Left lung (tissue), 4 donors: ENCODE measurements at regions not wholly inside any gene's neighbourhood (a gene's known extent, or its start where the extent isn't known, plus 50 kb on each side); places are given as distances from the start of the nearest gene placed in this dataset.
"Not testable (repeated sequence)": the region's sequence is repeated elsewhere in the genome, so short reads cannot be mapped to it uniquely, and the experiment has no call there.

Source experiments
- ATAC-seq: fragments of 200-7000 bp; cut with Tn5 transposase; one replicate; pipeline ENCODE4 v1.9.1; 2020; ENCODE audit warnings: moderate library complexity
- DNase-seq, 4 donors: peaks; one replicate each; pipeline ENCODE4 v3.0.0-alpha.2; 2013 to 2020
- H3K27ac ChIP-seq, 2 donors: fragments of 200-600 bp; sonication (generic) in 1 of 2; one replicate each; pipeline versions ENCODE4 v1.5.0 to v1.8.0; 2020 to 2021
- H3K27me3 ChIP-seq, 2 donors: fragments of 200-600 bp; sonication (generic) in 1 of 2; one replicate each; pipeline versions ENCODE4 v1.5.0 to v1.8.0; 2020 to 2021
- H3K36me3 ChIP-seq, 2 donors: fragments of 200-600 bp; sonication (generic) in 1 of 2; one replicate each; pipeline versions ENCODE4 v1.5.0 to v1.8.0; 2020 to 2021
- H3K4me1 ChIP-seq, 2 donors: fragments of 200-600 bp; one replicate each; pipeline ENCODE4 v1.8.0; 2021
- H3K4me3 ChIP-seq, 2 donors: fragments of 200-600 bp; sonication (generic) in 1 of 2; one replicate each; pipeline versions ENCODE4 v1.5.0 to v1.8.0; 2020 to 2021; ENCODE audit warnings: mild to moderate bottlenecking in 1 of 2
- H3K9me3 ChIP-seq, 2 donors: fragments of 200-600 bp; sonication (generic) in 1 of 2; one replicate each; pipeline versions ENCODE4 v1.5.0 to v1.8.0; 2020 to 2021
- CTCF ChIP-seq, 2 donors: fragments of 200-600 bp; sonication (generic) in 1 of 2; IDR thresholded peaks; one replicate each; pipeline versions ENCODE4 v1.5.0 to v1.8.0; 2021; ENCODE audit warnings: antibody characterized with exemption in 2 of 2
- intact Hi-C, 2 donors: fragments of 100-400 bp; cut with DNase I; formaldehyde crosslinking; loops; one replicate each; pipeline versions ENCODE4 v1.11.2 to v1.14.2; 2022
- donor health status: DM: no; HTN: yes; CAD: no.
- donor health status: DM: no; HTN: no; CAD: no.

- Histone ChIP-seq H3K9me3 (no peaks in the 10 kb centered on the region), H3K36me3 (no peaks in the 10 kb centered on the region), H3K4me1 (peaks cover 0 to 15% of the 10 kb centered on the region in 2 donors), H3K27me3 (peaks cover 24 to 73% of the 10 kb centered on the region in 2 donors), H3K4me3 (no peak overlapping the region), H3K27ac (no peak overlapping the region)
- no peak for TF ChIP-seq CTCF (IDR thresholded peaks at IDR 0.05)
- no peak for DNase-seq
- no peak for ATAC-seq
- intact Hi-C loops, result no loop called here
Measured at GRCh38 chr12:65740506-65740872, 83.8 kb upstream of the HMGA2 start.

GRCh38 chr12:65740873-65741600, 83.2 kb upstream of the HMGA2 start:
- Histone ChIP-seq H3K4me1 (peaks cover 0 to 15% of the 10 kb centered on the region in 2 donors), H3K27me3 (peaks cover 24 to 73% of the 10 kb centered on the region in 2 donors), H3K36me3 (no peaks in the 10 kb centered on the region), H3K9me3 (no peaks in the 10 kb centered on the region), H3K4me3 (peak overlapping the region; percentile 22 to 47), H3K27ac (no peak overlapping the region)
- intact Hi-C loops, result no loop called here
- DNase-seq (peak; percentile 66 to 91 (median 76)), ATAC-seq (peak; percentile 98)
- TF ChIP-seq CTCF (IDR thresholded peaks at IDR 0.05), result no peak

- H3K4me3 ChIP-seq, result peak overlapping the region; percentile 35 to 47
- intact Hi-C loops, result no loop called here
Measured at GRCh38 chr12:65741656-65742017, 82.6 kb upstream of the HMGA2 start.

GRCh38 chr12:65742018-65743010, 82.0 kb upstream of the HMGA2 start:
- DNase-seq (peak in 3 of 4 donors; percentile 59 to 78 (median 65)), ATAC-seq (peak; percentile 50)
- H3K4me3 ChIP-seq, result peak overlapping the region; percentile 35 to 47
- peaks cover 24 to 74% of the 10 kb centered on the region in 2 donors for H3K27me3 ChIP-seq
- H3K9me3 ChIP-seq, result no peaks in the 10 kb centered on the region
- H3K4me1 ChIP-seq, result peaks cover 0 to 15% of the 10 kb centered on the region in 2 donors
- intact Hi-C loops, result no loop called here
- H3K27ac ChIP-seq, result no peak overlapping the region
- TF ChIP-seq CTCF (IDR thresholded peaks at IDR 0.05), result no peak
- H3K36me3 ChIP-seq, result no peaks in the 10 kb centered on the region

More at GRCh38 chr12:65741656-65742017, 82.6 kb upstream of the HMGA2 start:
- Histone ChIP-seq H3K4me1 (peaks cover 0 to 15% of the 10 kb centered on the region in 2 donors), H3K27ac (no peak overlapping the region), H3K36me3 (no peaks in the 10 kb centered on the region), H3K27me3 (peaks cover 24 to 73% of the 10 kb centered on the region in 2 donors), H3K9me3 (no peaks in the 10 kb centered on the region)
- DNase-seq, result peak in 1 of 4 donors; percentile 24
- ATAC-seq, result peak; percentile 33
- TF ChIP-seq CTCF (IDR thresholded peaks at IDR 0.05), result no peak

- DNase-seq, intact Hi-C loops: not testable (repeated sequence)
- H3K27me3 ChIP-seq, result peaks cover 24 to 74% of the 10 kb centered on the region in 2 donors
Measured at GRCh38 chr12:65744236-65744840, 79.9 kb upstream of the HMGA2 start.

More at GRCh38 chr12:65744236-65744840, 79.9 kb upstream of the HMGA2 start:
- ATAC-seq, H3K36me3 ChIP-seq, H3K27ac ChIP-seq, H3K9me3 ChIP-seq, H3K4me3 ChIP-seq: not testable (repeated sequence)
- H3K4me1 ChIP-seq, result peaks cover 0 to 15% of the 10 kb centered on the region in 2 donors
